GM18508 (cell line): ENCODE measurements at regions not wholly inside any gene's neighbourhood (a gene's known extent, or its start where the extent isn't known, plus 50 kb on each side); places are given as distances from the start of the nearest gene placed in this dataset.
"Not testable (repeated sequence)": the region's sequence is repeated elsewhere in the genome, so short reads cannot be mapped to it uniquely, and the experiment has no call there.

Source experiments
- ATAC-seq: cut with Tn5 transposase; IDR thresholded peaks from one replicate; pipeline ENCODE4 v1.9.1; 2021; ENCODE audit warnings: moderate number of reproducible peaks; ENCODE audit not compliant: insufficient read depth, unreplicated experiment

DNA sequence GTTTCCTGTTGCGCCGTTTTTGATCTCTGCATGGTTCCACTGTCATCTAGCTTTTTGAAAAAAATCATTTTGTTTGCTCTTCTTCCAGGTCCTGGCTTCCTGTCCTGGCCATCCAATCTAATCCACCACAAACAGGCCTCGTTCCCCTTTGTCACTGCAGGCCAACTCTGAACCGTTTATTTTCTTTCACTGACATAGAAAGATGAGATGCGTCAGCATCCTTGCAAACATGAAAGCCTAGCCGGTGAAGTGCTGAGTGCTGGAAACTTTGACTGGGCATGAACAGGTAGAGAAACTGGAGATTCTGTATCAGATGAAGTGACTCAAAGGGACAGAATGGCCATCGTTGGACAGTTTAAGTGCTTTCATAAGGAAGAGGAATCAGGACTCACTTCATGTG, 1247.8 kb downstream of the TYW1 start:
- no peak for ATAC-seq

DNA sequence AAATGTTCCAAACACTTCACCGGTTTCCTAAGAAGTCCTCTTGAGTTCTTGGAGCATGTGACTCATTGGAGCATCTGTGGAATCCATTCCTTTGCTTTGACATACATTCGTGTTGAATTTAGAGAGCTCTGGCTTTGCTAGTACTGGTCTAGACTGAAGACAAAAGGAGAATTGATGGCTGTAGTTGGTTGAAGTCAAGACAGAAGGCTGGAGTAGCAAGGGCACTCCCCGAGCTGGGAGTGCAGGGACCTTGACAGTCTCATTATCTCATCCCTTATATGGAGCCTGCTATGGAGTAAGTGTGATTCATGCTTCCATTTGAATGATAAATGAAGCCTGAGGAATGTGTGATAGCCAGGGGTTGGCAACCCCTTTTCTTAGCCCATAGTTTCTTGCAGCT, 1249.1 kb downstream of the TYW1 start:
- no peak for ATAC-seq

GRCh38 chr7:68246189-68246633, 1249.6 kb downstream of the TYW1 start:
- ATAC-seq, result no peak

- ATAC-seq, result no peak
These were observed 1250.5 kb downstream of the TYW1 start for GRCh38 chr7:68247126-68247525.

DNA sequence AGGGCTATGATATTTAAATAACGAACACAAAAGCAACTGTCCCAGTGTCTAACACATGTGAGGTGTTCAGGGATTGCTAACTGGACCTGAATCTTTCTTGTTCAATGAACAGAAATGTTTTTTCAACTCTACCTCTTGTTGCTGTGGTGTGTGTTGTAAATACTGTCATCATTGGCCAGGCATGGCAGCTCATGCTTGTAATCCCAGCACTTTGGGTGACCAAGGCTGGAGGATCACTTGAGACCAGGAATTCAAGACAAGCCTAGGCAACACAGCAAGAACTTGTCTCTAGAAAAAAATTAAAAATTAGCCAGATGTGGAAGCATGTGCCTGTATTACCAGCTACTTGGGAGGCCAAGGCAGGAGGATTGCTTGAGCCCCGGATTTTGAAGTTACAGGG, 1250.9 kb downstream of the TYW1 start:
- no peak for ATAC-seq

GRCh38 chr7:68248973-68249372, 1252.3 kb downstream of the TYW1 start:
- no peak for ATAC-seq

GRCh38 chr7:68249611-68250010, 1253.0 kb downstream of the TYW1 start:
- ATAC-seq, result no peak

- ATAC-seq, result no peak
These were observed 1253.5 kb downstream of the TYW1 start for GRCh38 chr7:68250143-68250542.

DNA sequence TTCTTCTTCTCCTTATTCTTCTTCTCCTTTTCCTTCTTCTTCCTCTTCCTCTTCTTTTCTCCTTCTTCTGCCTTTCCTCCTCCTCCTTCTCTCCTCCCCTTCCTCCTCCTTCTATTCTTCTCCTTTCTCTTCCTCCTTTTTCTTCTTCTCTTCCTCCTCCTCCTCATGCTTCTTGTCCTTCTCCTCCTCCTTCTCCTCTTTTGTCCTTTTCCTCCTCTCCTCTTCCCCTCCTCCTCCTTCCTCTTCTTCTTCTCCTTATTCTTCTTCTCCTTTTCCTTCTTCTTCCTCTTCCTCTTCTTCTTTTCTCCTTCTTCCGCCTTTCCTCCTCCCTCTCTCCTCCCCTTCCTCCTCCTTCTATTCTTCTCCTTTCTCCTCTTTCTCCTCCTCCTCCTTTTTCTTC, 1258.2 kb downstream of the TYW1 start:
- ATAC-seq, result not testable (repeated sequence)

GRCh38 chr7:68256295-68256694, 1259.7 kb downstream of the TYW1 start:
- no peak for ATAC-seq

DNA sequence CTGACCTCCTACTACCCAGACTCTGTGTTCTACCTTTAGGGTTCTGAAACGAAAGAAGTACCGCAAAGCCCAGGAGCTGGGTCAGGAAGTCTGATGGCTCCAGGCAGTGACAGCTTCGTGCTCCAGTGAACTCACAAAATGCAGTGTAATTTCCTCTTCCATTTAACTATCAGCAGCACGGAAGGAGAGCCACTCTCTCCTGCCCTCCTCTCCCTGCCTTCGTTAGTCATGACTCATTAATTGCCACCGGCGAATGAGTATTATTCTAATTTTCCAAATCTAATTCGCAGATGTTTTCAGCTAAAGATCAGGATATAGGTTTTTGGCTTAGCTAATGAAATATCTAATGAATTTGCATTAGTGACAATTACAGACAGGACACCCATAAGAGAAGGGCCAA, 1262.0 kb downstream of the TYW1 start:
- no peak for ATAC-seq

DNA sequence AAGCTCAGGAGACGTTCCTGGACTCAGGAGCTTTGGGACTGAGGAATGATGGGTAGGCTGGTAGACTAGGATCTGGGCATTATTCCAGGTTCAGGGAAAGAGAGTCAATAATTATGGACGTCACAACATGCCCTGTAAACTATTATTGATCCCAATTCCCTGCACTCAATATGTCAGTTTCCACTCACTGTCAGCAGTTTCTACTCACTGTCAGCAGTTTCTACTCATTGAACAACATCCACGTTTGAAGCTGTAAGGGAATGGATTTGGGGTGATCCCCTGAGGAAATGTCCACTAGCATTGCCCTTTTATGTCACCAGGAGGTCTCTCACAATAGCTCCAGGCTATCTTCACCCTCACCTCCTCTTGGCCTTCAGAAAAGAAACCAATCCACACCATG, 1268.6 kb downstream of the TYW1 start:
- no peak for ATAC-seq

GRCh38 chr7:68266004-68266579, 1269.5 kb downstream of the TYW1 start:
- ATAC-seq, result no peak

DNA sequence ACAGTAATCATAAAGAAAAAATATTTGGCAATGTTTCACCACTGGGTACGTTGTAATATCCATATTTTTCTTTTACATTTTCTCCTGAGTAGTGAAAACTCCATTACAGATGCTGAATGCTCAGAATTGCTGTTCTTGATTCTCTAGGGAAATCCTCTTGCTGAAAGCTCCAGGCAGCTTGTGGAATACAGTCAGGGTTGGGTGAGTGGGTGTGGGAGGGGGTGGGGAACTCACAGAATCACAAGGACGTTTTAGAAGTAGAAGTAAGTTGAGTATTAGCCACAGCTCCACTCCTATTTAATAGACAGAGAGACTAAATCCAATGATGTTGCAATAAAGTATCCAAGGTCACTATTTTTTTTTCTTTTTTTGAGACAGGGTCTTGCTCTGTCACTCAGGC, 1270.9 kb downstream of the TYW1 start:
- ATAC-seq, result no peak

- no peak for ATAC-seq
These were observed 1272.8 kb downstream of the TYW1 start for GRCh38 chr7:68269405-68269804.

DNA sequence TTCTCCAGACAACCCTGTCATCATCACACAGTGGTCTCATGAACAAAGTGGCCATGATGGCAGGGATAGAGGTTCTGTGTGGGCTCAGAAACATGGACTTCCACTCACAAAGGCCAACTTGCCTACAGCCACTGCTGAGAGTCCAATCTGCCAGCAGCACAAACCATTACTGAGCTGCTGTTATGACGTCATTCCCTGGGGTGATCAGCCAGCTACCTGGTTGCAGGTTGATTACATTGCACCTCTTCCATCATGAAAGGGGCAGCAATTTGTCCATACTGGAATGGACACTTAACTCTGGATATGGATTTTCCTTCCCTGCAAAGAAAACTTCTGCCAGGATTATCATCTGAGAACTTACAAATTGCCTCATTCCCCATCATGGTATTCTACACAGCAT, 1275.9 kb downstream of the TYW1 start:
- no peak for ATAC-seq

GRCh38 chr7:68276725-68277124, 1280.1 kb downstream of the TYW1 start:
- no peak for ATAC-seq

- no peak for ATAC-seq
These were observed 1283.3 kb downstream of the TYW1 start for GRCh38 chr7:68279827-68280400.

DNA sequence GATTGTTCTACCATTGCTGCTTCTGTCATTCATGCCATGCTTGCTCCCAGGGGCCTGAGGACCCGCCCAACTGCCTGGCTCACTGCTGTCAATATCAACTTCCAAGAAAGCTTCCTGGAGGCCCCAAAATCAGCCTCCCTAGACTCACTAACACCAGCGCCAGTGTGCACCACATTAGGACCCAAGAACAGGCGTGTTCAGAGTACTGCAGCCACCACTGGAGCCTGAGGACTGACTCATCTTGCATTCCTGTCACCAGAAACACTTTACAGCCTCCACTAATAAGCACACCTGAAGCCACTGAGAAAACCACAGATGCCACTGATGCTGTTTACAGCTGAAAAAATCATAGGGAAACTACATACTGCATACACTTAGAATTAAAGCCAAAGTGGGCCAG, 1284.3 kb downstream of the TYW1 start:
- no peak for ATAC-seq

DNA sequence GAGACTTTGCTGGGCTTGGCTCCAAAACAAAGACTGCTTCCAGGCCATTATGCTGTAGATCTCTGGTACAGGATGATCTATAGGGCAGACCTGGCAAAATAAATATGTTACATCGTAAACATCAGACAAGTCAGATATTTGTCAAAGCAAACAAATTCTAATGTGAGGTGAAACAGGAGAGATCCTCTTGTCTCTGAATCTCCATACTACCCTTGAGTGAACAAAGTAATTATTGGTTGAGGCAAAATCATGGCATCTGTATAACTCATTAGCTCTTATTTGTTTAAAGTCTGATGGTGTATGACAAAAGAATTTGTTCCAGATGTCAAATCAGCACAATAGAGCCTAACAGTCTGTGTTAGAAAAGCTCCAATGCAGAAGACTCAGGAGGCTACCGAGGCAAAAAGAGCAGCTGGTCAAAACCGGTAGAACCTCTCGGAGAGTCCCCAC, 1291.5 kb downstream of the TYW1 start:
- ATAC-seq, result no peak

DNA sequence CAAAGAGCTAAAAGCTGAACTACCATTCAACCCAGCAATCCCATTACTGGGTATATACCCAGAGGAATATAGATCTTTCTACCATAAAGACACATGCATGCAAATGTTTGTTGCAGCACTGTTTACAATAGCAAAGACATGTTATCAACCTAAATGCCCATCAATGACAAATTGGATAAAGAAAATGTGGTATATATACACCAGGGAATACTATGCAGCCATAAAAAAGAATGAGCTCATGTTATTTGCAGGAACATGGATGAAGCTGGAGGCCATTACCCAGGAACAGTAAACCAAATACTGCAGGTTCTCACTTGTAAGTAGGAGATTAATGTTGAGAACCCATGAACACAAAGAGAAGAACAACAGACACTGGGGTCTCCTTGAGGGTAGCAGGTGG, 1295.1 kb downstream of the TYW1 start:
- no peak for ATAC-seq

- no peak for ATAC-seq
These were observed 1298.8 kb downstream of the TYW1 start for GRCh38 chr7:68295386-68295785.
